Esophagus squamous epithelium (tissue), 4 donors: ENCODE measurements at regions not wholly inside any gene's neighbourhood (a gene's known extent, or its start where the extent isn't known, plus 50 kb on each side); places are given as distances from the start of the nearest gene placed in this dataset.

Experiments used
- CTCF ChIP-seq, 6 experiments: fragments of 450-650 bp in 4 of 6; fragments of 200-600 bp in 2 of 6; sonication (generic) in 2 of 6; IDR thresholded peaks; one replicate each; pipeline ENCODE4 v1.5.1; 2016 to 2019; ENCODE audit warnings: antibody characterized with exemption in 6 of 6, mild to moderate bottlenecking in 4 of 6, moderate library complexity in 4 of 6
- POLR2A ChIP-seq, 4 donors: fragments of 450-650 bp; IDR thresholded peaks; one replicate each; pipeline ENCODE4 v1.6.1; 2017; ENCODE audit warnings: antibody characterized with exemption in 4 of 4, mild to moderate bottlenecking in 4 of 4, moderate library complexity in 3 of 4

GRCh38 chr3:3383461-3383860 lies 204.0 kb upstream of the CRBN start:
- TF ChIP-seq CTCF (IDR thresholded peaks at IDR 0.05): no peak
- no peak for TF ChIP-seq POLR2A (IDR thresholded peaks at IDR 0.05)
